Embryonic facial prominence (tissue), 1 donor: ENCODE measurements at regions not wholly inside any gene's neighbourhood (a gene's known extent, or its start where the extent isn't known, plus 50 kb on each side); places are given as distances from the start of the nearest gene placed in this dataset.

Source experiments
- DNase-seq: peaks from one replicate; pipeline ENCODE4 v3.0.0-alpha.2; 2016; ENCODE audit errors: extremely low spot score

- no peak for DNase-seq
These were observed 433.1 kb downstream of the ADAMTS20 start for GRCh38 chr12:43118881-43119280.

- DNase-seq: no peak
These were observed 433.8 kb downstream of the ADAMTS20 start for GRCh38 chr12:43118234-43118633.

- DNase-seq: no peak
These were observed 434.6 kb downstream of the ADAMTS20 start for GRCh38 chr12:43117226-43117930.

DNA sequence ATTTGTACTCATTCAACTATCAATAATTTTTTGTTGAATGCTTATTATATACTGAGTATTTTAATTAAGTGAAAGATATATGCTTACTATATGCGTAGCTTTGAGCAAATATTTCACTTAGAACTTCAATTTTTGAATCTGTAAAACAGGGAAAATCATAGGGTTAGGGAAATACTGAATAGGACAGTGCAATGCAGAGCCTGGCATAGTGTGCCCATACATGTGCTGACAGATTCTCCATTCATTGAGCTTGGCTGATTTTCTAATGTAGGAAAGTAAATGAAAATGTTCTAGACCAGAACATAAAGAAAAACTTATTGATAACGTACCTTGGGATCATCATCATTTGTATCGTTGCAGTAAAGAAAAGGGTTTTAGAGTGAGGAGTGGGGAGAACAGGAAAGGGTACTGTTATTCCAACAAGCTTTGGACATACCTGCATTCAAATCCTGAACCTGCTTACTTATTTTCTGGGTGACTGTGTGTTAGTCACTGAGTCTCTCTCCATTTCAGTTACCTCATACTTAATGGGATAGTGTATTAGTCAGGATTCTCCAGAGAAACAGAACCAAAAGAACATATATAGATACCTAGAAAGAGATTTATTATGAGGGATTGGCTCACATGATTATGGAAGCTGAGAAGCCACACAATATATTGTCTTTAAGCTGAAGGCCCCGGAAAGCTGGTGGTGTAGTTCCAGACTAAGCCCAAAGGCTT is 436.4 kb downstream of the ADAMTS20 start:
- DNase-seq: no peak

DNA sequence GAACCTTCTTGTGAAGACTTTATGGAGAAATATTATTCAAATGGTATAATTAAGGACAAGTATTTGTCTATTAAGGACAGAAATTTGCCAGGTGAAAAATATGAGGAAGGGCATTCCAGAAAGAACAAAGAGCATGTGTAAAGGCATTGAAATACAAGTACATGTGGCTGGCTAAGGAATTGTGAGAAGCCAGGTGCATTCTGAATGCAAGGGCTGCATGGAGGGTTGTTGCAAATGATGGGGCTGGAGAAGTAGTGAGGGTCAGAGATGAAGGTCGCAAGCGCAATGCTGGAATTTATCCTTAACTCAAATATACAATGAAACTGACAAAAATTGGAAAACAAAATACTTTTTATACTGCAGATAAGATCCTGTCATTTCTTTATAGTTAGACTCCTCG is 437.7 kb downstream of the ADAMTS20 start:
- DNase-seq: no peak

- DNase-seq: no peak
These were observed 438.4 kb downstream of the ADAMTS20 start for GRCh38 chr12:43113616-43114015.

GRCh38 chr12:43113135-43113534 is 438.9 kb downstream of the ADAMTS20 start:
- no peak for DNase-seq

DNA sequence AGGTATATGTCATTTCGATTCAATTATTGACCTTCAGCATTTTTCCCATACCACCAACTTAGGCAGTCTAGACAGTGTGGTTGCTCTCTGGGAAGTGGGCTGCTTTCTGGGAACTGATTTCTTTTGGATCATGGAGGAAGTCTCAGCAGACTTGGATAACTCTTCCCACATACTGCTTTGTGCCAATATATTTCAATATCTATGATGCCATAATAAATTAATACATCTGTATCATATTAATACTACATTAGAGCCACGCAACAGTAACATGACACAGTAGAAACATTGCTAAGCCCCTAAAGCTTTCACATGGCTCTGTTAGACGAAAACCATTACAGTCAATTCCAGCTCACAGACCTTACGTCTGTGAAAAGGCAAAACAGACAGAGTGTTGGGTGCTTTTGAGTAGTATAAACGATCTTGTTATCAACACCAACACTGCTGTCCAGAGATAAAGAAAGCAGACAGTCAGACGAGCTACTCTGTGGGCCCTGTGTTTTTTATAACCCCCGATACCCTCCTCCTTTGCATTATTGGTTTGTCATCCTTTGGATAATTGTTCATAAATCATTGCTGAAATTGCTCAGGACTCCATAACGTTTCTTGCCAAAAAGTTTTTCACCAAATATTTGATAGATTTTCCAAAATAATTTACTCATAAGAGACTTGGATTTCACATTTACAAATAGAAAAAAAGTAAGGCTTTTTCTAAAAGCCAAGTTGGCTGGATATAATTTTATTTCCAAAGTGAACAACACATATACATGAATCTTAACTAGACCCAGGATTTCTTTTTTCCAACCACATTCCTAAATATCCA is 439.7 kb downstream of the ADAMTS20 start:
- peak; percentile 62 for DNase-seq

DNA sequence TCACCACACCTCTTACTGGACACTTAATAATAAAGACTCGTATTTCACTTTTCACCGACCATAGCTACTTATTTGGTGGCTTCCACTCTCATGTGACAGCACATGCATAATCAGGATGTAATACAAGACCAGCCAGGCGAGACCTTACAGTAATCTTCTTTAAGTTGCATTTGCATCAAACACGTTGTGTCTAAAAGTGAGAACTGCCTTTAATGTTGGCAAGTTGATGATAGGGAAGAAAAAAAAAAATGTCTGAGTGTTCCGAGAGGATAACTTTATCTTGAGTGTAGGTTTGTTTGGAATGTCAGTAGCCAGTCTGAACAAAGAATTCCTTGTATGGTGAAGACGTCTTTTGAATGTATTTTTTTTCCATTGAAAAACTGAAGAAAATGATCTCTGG is 440.4 kb downstream of the ADAMTS20 start:
- DNase-seq: no peak

GRCh38 chr12:43109631-43110345 is 442.2 kb downstream of the ADAMTS20 start:
- DNase-seq: no peak

- DNase-seq: no peak
These were observed 443.3 kb downstream of the ADAMTS20 start for GRCh38 chr12:43108656-43109055.

- DNase-seq: no peak
These were observed 444.8 kb downstream of the ADAMTS20 start for GRCh38 chr12:43107026-43107775.

- DNase-seq: no peak
These were observed 445.6 kb downstream of the ADAMTS20 start for GRCh38 chr12:43106355-43106754.

- no peak for DNase-seq
These were observed 446.5 kb downstream of the ADAMTS20 start for GRCh38 chr12:43105426-43105981.

DNA sequence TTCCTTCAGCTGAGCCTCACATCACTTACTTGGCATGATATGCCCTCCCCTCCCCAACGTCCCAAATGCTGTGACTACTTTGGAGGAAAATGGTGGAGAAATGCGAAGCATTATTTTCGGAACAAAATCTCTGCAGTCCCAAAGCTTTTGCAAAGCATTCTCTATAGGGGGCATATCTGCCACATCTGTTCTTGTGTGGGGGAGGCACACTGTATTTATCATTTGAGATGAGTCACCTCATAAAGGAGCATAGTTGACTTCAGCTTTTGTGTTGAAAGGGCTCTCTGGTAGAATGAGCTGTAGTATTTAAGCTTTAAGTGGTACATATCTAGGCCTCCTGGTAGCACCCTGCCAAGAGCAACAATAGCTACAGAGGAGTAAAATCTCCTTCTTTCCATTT is 447.5 kb downstream of the ADAMTS20 start:
- no peak for DNase-seq

DNA sequence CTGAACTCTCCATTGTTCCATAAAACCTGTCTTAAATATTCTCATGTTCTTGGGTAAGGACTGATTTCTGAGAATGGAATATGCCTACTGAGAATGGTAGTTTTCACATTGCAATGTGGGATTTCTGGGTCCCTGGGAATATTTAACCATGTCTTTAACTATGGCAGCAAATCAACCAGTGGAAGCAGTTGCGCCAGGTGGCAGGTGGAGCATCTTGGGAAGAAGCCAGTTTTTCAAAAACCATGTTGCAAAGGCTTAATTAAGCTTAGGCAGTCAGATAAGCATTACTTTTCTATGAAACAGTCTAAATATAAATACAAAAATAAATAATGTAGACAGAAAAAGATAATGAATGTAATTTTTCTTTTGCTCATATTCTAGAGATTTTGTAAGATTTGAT is 448.1 kb downstream of the ADAMTS20 start:
- DNase-seq: no peak

GRCh38 chr12:43102546-43103264 is 449.3 kb downstream of the ADAMTS20 start:
- no peak for DNase-seq

GRCh38 chr12:43100231-43100630 is 451.8 kb downstream of the ADAMTS20 start:
- no peak for DNase-seq

GRCh38 chr12:43099691-43100163 is 452.3 kb downstream of the ADAMTS20 start:
- DNase-seq: no peak
